ENCODE measurements at regions not wholly inside any gene's neighbourhood (a gene's known extent, or its start where the extent isn't known, plus 50 kb on each side); places are given as distances from the start of the nearest gene placed in this dataset.

GRCh38 chr7:66542528-66543269 lies 86.0 kb upstream of the KCTD7 start:
- TF ChIP-seq EZH2phosphoT487 (IDR thresholded peaks at IDR 0.05; ENCODE audit: borderline replicate concordance) = no peak
- no peak for TF ChIP-seq CTCF (conservative IDR thresholded peaks at IDR 0.05; ENCODE audit: low read length)

Data from Loucy (cell line).